ENCODE measurements at regions not wholly inside any gene's neighbourhood (a gene's known extent, or its start where the extent isn't known, plus 50 kb on each side); places are given as distances from the start of the nearest gene placed in this dataset.
"Not testable (repeated sequence)": the region's sequence is repeated elsewhere in the genome, so short reads cannot be mapped to it uniquely, and the experiment has no call there.

DNA sequence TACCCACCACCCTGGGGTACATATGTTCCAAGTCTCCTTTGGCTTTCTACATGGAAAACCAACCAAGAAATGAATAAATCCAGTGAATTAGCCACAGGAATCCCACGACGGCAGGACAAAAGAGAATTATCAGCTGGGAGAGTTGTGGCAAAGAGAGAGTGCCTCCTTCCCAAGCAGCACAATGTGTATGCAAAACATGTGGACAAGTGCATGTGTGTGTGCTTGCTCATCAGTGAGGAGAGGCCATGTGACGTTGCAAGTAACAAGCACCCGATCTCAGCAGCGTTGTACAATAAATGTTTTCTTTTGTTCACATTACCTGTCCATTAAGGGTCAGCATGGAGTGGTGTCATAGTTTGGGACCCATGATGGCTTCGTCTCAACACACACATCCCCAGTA lies 50.0 kb upstream of the EMX2 start:
- Histone ChIP-seq H3K79me2 (ENCODE audit: insufficient read depth, low read depth) (no peaks in the 10 kb centered on the region), H3K4me2 (no peak overlapping the region), H3K4me3 (IDR thresholded peaks at IDR 0.05; ENCODE audit: insufficient read depth, low read depth, low read length) (no peak overlapping the region), H3K27ac (no peak overlapping the region), H3K4me1 (ENCODE audit: low read depth, poor library complexity, severe bottlenecking) (no peaks in the 10 kb centered on the region), H4K20me1 (ENCODE audit: insufficient read depth) (no peaks in the 10 kb centered on the region), H3K36me3 (ENCODE audit: insufficient read depth) (no peaks in the 10 kb centered on the region), H3K9ac (no peak overlapping the region), H2AFZ (ENCODE audit: low read depth) (no peak overlapping the region), H3K27me3 (ENCODE audit: insufficient read depth, low read depth) (no peaks in the 10 kb centered on the region)
- TF ChIP-seq, protein P1, sequence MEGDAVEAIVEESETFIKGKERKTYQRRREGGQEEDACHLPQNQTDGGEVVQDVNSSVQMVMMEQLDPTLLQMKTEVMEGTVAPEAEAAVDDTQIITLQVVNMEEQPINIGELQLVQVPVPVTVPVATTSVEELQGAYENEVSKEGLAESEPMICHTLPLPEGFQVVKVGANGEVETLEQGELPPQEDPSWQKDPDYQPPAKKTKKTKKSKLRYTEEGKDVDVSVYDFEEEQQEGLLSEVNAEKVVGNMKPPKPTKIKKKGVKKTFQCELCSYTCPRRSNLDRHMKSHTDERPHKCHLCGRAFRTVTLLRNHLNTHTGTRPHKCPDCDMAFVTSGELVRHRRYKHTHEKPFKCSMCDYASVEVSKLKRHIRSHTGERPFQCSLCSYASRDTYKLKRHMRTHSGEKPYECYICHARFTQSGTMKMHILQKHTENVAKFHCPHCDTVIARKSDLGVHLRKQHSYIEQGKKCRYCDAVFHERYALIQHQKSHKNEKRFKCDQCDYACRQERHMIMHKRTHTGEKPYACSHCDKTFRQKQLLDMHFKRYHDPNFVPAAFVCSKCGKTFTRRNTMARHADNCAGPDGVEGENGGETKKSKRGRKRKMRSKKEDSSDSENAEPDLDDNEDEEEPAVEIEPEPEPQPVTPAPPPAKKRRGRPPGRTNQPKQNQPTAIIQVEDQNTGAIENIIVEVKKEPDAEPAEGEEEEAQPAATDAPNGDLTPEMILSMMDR (conservative IDR thresholded peaks at IDR 0.05; ENCODE audit: low read depth, low read length), result no peak

DNA sequence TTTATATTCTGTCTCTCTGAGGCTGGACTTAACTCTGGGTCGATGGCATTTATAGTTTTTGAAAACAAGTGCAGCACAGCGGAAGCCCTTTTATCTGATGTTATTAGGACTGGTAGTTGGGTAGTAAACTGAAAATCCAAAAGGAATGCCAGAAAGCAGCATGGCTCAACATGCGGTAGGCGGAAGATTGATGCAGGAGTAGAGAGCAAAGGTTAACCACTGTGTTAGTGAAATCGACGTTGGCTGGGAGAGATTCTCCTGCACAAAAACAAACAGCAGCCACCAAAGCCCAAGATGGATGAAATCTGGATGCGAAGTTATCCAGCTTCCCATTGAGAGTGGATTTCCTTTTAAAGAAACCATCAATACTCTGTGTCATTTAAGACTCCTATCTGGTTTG lies 54.5 kb upstream of the EMX2 start:
- Histone ChIP-seq H3K27me3 (ENCODE audit: insufficient read depth, low read depth) (no peaks in the 10 kb centered on the region), H3K4me3 (IDR thresholded peaks at IDR 0.05; ENCODE audit: insufficient read depth, low read depth, low read length) (no peak overlapping the region), H3K79me2 (ENCODE audit: insufficient read depth, low read depth) (no peaks in the 10 kb centered on the region), H2AFZ (ENCODE audit: low read depth) (no peak overlapping the region), H3K4me1 (ENCODE audit: low read depth, poor library complexity, severe bottlenecking) (no peaks in the 10 kb centered on the region), H4K20me1 (ENCODE audit: insufficient read depth) (no peaks in the 10 kb centered on the region), H3K36me3 (ENCODE audit: insufficient read depth) (no peaks in the 10 kb centered on the region), H3K27ac (no peak overlapping the region), H3K9ac (no peak overlapping the region), H3K4me2 (no peak overlapping the region)
- TF ChIP-seq, protein P1 (conservative IDR thresholded peaks at IDR 0.05; ENCODE audit: low read depth, low read length), result no peak

DNA sequence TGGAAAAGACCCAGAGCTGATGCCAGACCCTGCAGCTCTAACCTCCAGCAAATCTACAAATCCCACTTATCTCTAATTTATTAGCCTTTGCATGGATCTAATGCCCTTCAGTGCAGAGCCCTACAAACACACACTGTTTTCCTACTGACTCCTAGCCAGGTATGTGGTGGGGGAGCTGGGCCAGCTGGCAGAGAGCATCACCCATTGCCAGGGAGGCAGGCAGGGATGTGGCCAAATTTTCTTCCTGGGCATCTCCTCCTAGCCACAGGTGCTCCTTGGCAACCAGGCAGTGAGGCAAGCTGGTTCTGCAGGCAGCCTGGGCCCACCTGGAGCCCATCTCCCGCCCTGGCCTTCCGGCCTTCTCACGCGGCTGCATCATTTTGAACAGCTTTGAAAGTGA lies 55.9 kb upstream of the EMX2 start:
- no peaks in the 10 kb centered on the region for H4K20me1 ChIP-seq (ENCODE audit: insufficient read depth)
- no peaks in the 10 kb centered on the region for H3K27me3 ChIP-seq (ENCODE audit: insufficient read depth, low read depth)
- H3K27ac ChIP-seq, result no peak overlapping the region
- TF ChIP-seq, protein P1 (conservative IDR thresholded peaks at IDR 0.05; ENCODE audit: low read depth, low read length), result no peak
- no peak overlapping the region for H3K4me2 ChIP-seq
- no peak overlapping the region for H3K9ac ChIP-seq
- H3K36me3 ChIP-seq (ENCODE audit: insufficient read depth), result no peaks in the 10 kb centered on the region
- H3K4me1 ChIP-seq (ENCODE audit: low read depth, poor library complexity, severe bottlenecking), result no peaks in the 10 kb centered on the region
- no peak overlapping the region for H2AFZ ChIP-seq (ENCODE audit: low read depth)
- H3K79me2 ChIP-seq (ENCODE audit: insufficient read depth, low read depth), result no peaks in the 10 kb centered on the region
- H3K4me3 ChIP-seq (IDR thresholded peaks at IDR 0.05; ENCODE audit: insufficient read depth, low read depth, low read length), result no peak overlapping the region

DNA sequence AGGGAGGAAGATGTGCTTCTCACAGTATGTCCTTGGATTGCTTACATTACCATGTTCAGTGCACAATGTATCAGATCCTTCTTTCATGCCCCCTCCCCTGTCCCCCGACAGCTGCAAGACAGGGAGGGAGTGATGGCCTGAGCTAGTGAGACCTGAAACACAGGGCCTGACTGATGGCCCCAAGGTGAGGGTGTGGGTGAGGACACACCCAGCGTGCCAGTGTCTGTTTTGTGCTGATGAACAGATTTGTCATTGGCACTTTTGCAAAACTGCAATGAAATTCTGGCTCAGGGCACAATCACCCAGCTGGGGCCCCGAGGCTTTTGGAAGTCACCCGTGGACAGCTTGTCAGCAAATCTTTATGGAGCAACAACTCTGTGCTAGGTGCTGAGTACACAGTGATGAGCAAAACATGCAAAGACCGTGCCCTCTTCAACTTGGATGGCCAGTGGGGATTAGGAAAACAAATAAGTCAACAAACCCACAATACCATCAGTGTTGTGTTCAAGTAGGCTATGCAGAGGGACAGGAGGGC lies 59.4 kb upstream of the EMX2 start:
- Histone ChIP-seq H3K9ac (no peak overlapping the region), H3K27me3 (ENCODE audit: insufficient read depth, low read depth) (no peaks in the 10 kb centered on the region), H3K79me2 (ENCODE audit: insufficient read depth, low read depth) (no peaks in the 10 kb centered on the region), H3K4me1 (ENCODE audit: low read depth, poor library complexity, severe bottlenecking) (no peaks in the 10 kb centered on the region), H4K20me1 (ENCODE audit: insufficient read depth) (no peaks in the 10 kb centered on the region), H3K4me2 (no peak overlapping the region), H3K27ac (no peak overlapping the region), H3K36me3 (ENCODE audit: insufficient read depth) (no peaks in the 10 kb centered on the region), H2AFZ (ENCODE audit: low read depth) (no peak overlapping the region), H3K4me3 (IDR thresholded peaks at IDR 0.05; ENCODE audit: insufficient read depth, low read depth, low read length) (no peak overlapping the region)
- TF ChIP-seq, protein P1 (conservative IDR thresholded peaks at IDR 0.05; ENCODE audit: low read depth, low read length), result no peak

- not testable (repeated sequence) for H3K79me2 ChIP-seq (ENCODE audit: insufficient read depth, low read depth); H3K27me3 ChIP-seq (ENCODE audit: insufficient read depth, low read depth); H3K4me2 ChIP-seq; H3K4me3 ChIP-seq (IDR thresholded peaks at IDR 0.05; ENCODE audit: insufficient read depth, low read depth, low read length); H3K27ac ChIP-seq; H2AFZ ChIP-seq (ENCODE audit: low read depth); H3K4me1 ChIP-seq (ENCODE audit: low read depth, poor library complexity, severe bottlenecking); H3K9ac ChIP-seq; H3K36me3 ChIP-seq (ENCODE audit: insufficient read depth); H4K20me1 ChIP-seq (ENCODE audit: insufficient read depth)
Observed at GRCh38 chr10:117481011-117481410, 61.5 kb upstream of the EMX2 start.
